ENCODE measurements at regions not wholly inside any gene's neighbourhood (a gene's known extent, or its start where the extent isn't known, plus 50 kb on each side); places are given as distances from the start of the nearest gene placed in this dataset.

DNA sequence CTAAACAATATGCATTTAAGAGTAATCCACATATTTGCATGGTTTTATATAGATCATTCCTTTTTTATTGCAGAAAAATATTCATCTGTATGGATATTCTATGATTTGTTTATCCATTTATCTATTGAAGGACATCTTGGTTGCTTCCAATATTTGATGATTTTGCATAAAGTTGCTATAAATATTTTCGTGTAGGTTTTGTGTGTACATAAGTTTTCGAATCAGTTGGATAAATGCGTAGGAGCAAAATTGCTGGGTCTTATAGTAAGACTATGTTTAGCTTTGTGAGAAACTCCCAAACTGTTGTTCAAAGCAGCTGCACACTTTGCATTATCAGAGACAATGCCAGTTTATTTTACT, 971.2 kb downstream of the DIPK2A start:
- TF ChIP-seq EZH2phosphoT487 (IDR thresholded peaks at IDR 0.05; ENCODE audit: borderline replicate concordance, low read length) (no peak), CTCF (IDR thresholded peaks at IDR 0.05; ENCODE audit: low read depth, low read length, poor library complexity, severe bottlenecking) (no peak)

Data from DOHH2 (cell line).